SK-MEL-5 (cell line): ENCODE measurements at regions not wholly inside any gene's neighbourhood (a gene's known extent, or its start where the extent isn't known, plus 50 kb on each side); places are given as distances from the start of the nearest gene placed in this dataset.

Source experiments
- DNase-seq: peaks from one replicate; pipeline ENCODE4 v3.0.0-alpha.2; 2016; ENCODE audit warnings: low read depth, low spot score
- in situ Hi-C: cut with HindIII; loops from 2 replicates; pipeline ENCODE4 v1.10.0; 2016; ENCODE audit warnings: low sequenced_read_pairs, high pct_unique_total_duplicates, low pct_unique_long_range_greater_than_20kb
- small RNA-seq, 2 experiments: library from RNA; depleted of rRNA; stranded (forward); fragments of <200 nt; gene quantifications; one replicate each; pipeline ENCODE3, GENCODE V24; 2014

- no peak for DNase-seq
- in situ Hi-C loops = no loop called here
These were observed 52.2 kb upstream of the IGF1R start for GRCh38 chr15:98596131-98596530.

DNA sequence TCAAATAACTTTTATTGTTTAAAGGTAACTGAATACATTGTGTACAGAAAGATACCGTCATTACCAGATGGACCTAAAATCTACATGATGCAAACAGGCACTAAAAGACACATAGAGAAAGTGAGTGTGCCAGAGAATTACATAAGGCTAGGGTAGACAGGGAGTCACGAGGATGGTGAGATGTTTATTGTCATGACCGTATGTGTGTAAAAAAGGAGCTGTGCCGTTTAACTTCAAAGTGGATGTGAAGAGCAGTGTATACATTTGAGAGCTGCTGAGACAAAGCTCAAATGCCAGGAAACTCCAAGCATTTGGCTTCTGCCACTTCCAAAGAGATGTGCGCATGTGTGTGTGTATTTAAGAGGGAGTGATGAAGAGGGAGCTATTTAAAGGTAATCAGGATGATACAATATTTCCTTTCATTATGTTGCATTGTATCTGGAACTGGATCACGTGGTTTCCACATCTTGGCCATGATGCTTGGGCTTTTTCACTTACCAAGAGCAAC lies 51.4 kb upstream of the IGF1R start:
- in situ Hi-C loops = no loop called here
- no peak for DNase-seq

GRCh38 chr15:98597666-98598065 lies 50.7 kb upstream of the IGF1R start:
- no peak for DNase-seq
- in situ Hi-C loops = no loop called here

Small RNA genes lying in the stretch of these regions (small RNA-seq; reads per million reads assigned to genes)
- gene AC022523.2 = 0 reads per million in 2 experiments
- gene RF00026 = 0 reads per million in 2 experiments
- gene RNU6-1186P = 0 reads per million in 2 experiments
